Stomach (tissue), 4 donors: ENCODE measurements at regions not wholly inside any gene's neighbourhood (a gene's known extent, or its start where the extent isn't known, plus 50 kb on each side); places are given as distances from the start of the nearest gene placed in this dataset.

ENCODE experiments used
- EP300 ChIP-seq: sonication (generic); formaldehyde crosslinking; IDR thresholded peaks from one replicate; pipeline ENCODE4 v1.6.1; 2017; ENCODE audit warnings: antibody characterized with exemption
- POLR2A ChIP-seq, 4 donors: fragments of 450-650 bp; IDR thresholded peaks; one replicate each; pipeline ENCODE4 v1.6.1; 2016; ENCODE audit warnings: antibody characterized with exemption in 4 of 4, control low read depth in 2 of 4, mild to moderate bottlenecking in 1 of 4, moderate library complexity in 1 of 4

- TF ChIP-seq POLR2A (IDR thresholded peaks at IDR 0.05) (no peak), EP300 (no peak)
Measured at GRCh38 chr1:71295350-71295749, 214.5 kb upstream of the ZRANB2 start.
